HG02981 (cell line): ENCODE measurements at regions not wholly inside any gene's neighbourhood (a gene's known extent, or its start where the extent isn't known, plus 50 kb on each side); places are given as distances from the start of the nearest gene placed in this dataset.
"Not testable (repeated sequence)": the region's sequence is repeated elsewhere in the genome, so short reads cannot be mapped to it uniquely, and the experiment has no call there.

Experiments
- ATAC-seq: cut with Tn5 transposase; IDR thresholded peaks from one replicate; pipeline ENCODE4 v1.9.1; 2021; ENCODE audit warnings: mild to moderate bottlenecking, moderate library complexity; ENCODE audit not compliant: unreplicated experiment

DNA sequence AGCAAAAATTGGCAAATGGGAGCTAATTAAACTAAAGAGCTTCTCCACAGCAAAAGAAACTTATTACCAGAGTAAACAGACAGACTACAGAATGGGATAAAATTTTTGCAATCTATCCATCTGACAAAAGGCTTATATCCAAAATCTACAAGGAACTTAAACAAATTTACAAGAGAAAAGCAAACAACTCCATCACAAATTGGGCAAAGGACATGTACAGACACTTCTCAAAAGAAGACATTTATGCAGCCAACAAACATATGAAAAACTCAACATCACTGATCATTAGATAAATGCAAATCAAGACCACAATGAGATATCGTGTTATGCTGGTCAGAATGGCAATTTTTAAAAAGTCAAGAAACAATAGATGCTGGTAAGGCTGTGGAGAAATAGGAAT is 315.6 kb downstream of the DMAC1 start:
- not testable (repeated sequence) for ATAC-seq

- no peak for ATAC-seq
Measured at GRCh38 chr9:7481570-7481969, 318.0 kb downstream of the DMAC1 start.

- ATAC-seq, result no peak
Measured at GRCh38 chr9:7479300-7479699, 320.3 kb downstream of the DMAC1 start.

GRCh38 chr9:7478646-7479045 is 320.9 kb downstream of the DMAC1 start:
- no peak for ATAC-seq

DNA sequence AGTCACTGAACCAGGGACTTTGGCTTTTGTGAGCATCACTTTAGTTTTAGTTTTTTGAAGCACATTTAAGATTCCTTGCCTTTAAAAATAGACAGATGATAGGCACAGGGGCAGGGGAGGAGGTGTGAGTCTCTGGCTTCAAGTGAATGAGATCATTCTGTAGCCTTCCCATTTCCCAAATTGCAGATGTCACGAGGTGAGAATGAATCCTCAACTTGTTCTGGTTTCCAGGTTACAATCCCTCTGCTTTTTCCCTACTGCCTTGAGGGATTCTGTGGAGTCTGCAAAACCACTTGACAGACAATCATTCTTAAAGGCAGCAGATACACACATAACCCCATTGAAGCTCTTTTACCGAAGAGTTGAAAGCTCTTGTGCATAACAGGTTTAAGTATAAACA is 332.4 kb downstream of the DMAC1 start:
- ATAC-seq, result no peak

- ATAC-seq, result no peak
Measured at GRCh38 chr9:7461791-7462190, 337.8 kb downstream of the DMAC1 start.

GRCh38 chr9:7456793-7457530 is 342.6 kb downstream of the DMAC1 start:
- no peak for ATAC-seq

DNA sequence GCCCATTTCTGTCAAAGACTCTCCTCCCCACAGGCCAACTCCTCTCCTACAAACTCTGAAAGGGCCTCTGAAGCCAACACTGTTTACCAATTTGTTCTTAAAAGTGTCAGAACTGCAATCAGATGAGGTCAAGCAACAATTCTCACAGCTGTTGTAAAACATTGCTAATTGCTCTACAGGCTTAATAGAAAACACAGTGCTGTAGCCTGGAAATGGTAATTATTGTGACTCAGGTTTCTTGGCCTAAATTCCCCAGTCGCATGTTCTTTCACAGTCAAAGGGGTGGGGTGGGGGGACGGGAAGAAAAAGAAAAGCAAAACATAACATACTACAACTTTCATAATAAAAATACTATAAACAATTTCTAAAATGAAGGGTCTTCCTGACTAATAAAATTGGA is 343.2 kb downstream of the DMAC1 start:
- no peak for ATAC-seq

DNA sequence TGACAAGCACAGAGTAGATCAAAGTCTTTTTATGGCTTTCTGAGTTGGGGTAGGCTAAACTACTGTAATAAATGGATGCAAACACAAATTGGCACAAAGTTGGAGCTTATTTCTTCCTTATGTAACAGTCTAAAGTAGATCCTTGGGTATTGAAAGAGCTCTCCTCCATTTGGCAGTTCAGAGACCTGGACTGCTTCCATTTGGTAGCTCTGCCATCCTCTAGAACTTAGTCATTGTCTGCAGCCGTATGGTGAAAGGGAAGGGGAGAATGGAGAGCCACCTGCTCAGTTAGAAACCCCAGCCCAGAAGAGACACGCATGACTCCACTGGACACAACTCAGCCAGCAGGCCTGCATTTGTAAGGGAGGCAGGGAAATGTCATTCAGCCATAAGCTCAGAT is 345.0 kb downstream of the DMAC1 start:
- ATAC-seq, result no peak

DNA sequence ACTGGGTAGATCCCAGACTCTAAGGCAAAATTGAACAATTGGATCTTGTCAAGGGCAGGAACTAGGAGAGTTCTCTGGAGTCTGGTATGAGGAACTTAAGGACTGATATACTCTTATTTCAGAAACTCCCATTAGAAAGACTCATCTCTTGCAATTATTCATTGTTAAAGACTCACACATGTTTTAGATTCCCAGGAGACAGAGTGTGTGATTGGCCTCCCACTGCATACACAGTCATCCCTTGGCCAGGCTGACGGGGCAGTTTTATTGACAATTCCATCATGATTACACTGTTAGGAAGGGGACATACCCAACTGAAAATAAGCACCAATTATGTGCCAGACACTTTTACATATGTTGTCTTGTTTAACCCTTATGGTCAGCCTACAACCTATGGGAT is 347.2 kb downstream of the DMAC1 start:
- no peak for ATAC-seq

GRCh38 chr9:7451062-7451461 is 348.5 kb downstream of the DMAC1 start:
- no peak for ATAC-seq

DNA sequence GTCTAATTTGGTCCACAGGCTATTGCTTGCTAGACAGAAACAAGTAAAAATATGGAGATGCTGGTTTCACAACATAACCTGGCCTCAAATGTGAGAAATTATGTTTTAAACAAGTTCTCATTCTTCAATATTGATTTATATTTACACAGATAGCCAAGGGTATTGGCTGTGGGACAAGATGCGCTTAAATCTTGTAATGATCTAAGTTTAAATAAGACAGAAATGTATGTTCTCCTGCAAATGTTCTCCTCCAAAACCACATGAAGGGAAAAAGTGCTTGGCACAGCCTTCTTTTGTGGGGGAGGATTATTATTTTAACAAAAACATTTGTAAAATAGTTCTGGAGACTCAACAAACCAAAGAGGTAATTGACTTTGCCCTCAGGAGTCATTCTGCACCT is 356.0 kb downstream of the DMAC1 start:
- no peak for ATAC-seq

DNA sequence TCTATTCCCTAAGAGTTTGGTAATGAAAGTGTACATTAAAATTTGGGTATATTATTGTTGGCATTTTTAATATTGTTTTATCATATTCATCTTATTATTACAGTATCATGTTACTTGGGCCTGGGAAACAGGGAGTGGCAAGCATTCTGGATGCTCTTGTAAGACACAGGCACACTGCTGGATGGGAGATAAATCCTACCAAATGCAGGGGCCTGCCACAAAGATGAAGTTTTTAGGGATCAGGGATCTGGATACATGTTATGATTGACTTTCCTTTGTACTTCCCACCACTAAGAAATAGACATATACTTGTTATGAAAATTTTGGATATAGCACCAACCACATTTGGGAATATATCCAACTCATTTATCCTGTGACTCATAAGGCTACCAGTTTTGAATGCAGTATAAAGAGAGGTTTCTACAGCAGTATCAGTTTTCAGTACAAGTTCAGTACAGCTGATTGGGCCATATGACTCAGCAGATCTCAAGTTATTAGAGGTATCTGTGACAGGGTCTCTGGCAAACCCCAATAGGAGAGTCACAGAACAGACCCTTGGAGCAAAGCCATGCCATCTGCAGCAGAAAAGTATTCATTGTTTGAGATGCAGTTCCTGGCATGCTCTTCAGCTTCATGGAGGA is 360.1 kb downstream of the DMAC1 start:
- no peak for ATAC-seq

- no peak for ATAC-seq
Measured at GRCh38 chr9:7436754-7437153, 362.8 kb downstream of the DMAC1 start.

- ATAC-seq, result no peak
Measured at GRCh38 chr9:7433508-7434292, 365.9 kb downstream of the DMAC1 start.

DNA sequence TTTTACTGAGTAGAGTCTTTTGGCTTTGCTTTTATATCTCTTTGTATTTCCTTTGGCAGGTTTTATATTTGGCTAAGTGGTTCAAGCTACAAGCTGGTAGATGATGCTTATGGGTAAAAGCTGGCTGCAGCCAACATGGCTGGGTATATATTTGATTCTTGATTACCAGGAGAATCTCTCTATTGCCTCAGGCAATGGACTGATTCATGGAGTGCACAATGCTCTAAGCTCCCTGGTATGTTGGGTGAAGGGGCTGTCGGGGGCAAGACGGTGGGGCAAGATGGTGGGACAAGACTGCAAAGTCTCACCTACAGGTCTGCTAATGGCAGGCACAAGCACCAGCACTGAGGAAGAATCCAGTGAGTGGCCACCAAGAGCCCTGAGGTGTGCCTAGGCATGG is 366.6 kb downstream of the DMAC1 start:
- no peak for ATAC-seq

DNA sequence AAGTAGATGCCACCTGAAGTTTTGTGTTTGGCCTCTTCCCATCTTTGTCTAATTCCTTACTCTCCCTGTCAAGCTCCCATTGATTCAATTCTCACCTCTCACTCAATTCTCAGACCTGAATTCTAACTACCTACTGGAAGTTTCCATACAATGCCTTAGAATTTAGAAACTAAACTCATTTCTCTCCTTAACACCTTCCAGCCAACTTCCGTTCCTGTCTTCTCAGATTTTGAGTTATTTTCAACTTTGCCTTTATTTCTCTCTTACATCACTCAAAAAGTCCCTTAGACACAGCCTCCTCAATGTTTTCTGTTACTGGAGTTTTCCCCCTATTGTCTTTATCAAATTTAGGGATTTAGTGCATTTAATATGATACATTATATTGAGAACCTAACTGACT is 382.2 kb downstream of the DMAC1 start:
- ATAC-seq, result not testable (repeated sequence)

- ATAC-seq, result no peak
Measured at GRCh38 chr9:7415836-7416235, 383.7 kb downstream of the DMAC1 start.

GRCh38 chr9:7408845-7409244 is 390.7 kb downstream of the DMAC1 start:
- no peak for ATAC-seq

- no peak for ATAC-seq
Measured at GRCh38 chr9:7407246-7407645, 392.3 kb downstream of the DMAC1 start.

DNA sequence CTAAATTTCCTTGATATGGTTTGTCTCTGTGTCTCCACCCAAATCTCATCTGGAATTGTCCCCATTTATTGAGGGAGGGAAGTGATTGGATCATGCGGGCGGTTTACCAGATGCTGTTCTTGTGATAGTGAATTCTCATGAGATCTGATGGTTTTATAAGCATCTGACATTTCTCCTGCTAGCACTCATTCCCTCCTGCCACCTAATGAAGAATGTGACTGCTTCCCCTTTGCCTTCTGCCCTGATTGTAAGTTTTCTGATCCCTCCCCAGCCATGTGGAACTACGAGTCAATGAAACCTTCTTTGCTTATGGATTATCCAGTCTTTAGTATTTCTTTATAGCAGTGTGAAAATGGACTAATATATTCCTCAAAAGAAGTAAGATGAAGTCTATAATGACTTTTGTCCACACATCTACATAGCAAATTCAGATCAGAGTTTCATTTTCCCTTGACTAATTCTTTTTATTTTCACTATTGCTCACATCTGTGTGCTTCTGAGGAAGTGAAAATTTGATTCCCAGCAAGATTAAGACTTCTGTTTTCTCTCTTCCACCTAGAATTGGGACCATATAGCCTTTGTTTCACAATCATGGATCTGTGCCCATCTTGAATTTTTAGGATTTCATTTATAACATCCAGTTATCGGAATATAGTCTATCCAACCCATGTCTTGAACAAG is 393.5 kb downstream of the DMAC1 start:
- ATAC-seq, result peak; percentile 79
